VCaP (cell line): ENCODE measurements at regions not wholly inside any gene's neighbourhood (a gene's known extent, or its start where the extent isn't known, plus 50 kb on each side); places are given as distances from the start of the nearest gene placed in this dataset.

Experiments used
- H3K27ac ChIP-seq: fragments of 450-650 bp; 2 replicates; pipeline ENCODE4 v1.5.1; 2017
- CTCF ChIP-seq: fragments of 450-650 bp; conservative IDR thresholded peaks from 2 replicates; pipeline ENCODE4 v1.5.1; 2017; ENCODE audit warnings: mild to moderate bottlenecking, moderate library complexity

DNA sequence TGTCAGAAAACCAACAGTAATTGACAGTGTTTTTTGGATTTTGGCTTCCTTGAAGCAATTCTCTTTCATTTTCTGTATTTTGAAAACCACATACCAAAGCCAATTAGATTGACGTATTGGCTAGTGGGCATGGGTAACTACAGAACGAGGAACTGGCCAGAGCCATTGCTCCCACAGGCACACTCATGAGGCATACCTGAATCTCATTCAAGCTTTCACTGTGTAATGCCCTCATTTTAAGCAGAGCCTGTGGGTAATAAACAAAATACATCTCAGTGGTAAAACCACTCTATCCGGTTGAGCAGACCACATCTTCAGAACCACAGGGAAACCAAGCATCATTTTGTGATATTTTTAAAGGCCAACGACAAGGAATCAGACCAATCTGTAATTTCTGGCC lies 394.1 kb downstream of the ZNF608 start:
- TF ChIP-seq CTCF = no peak
- H3K27ac ChIP-seq = peak overlapping the region; percentile 74

- no peak overlapping the region for H3K27ac ChIP-seq
- TF ChIP-seq CTCF = no peak
Measured at GRCh38 chr5:124349931-124350330, 396.5 kb downstream of the ZNF608 start.

- peak overlapping the region; percentile 14; the same call in 1 of the 2 replicates for H3K27ac ChIP-seq
- TF ChIP-seq CTCF = no peak
Measured at GRCh38 chr5:124343451-124343867, 403.0 kb downstream of the ZNF608 start.

- TF ChIP-seq CTCF = no peak
Measured at GRCh38 chr5:124342986-124343385, 403.5 kb downstream of the ZNF608 start.

GRCh38 chr5:124342584-124342983 lies 403.9 kb downstream of the ZNF608 start:
- H3K27ac ChIP-seq = no peak overlapping the region
- no peak for TF ChIP-seq CTCF

More at GRCh38 chr5:124342986-124343385, 403.5 kb downstream of the ZNF608 start:
- no peak overlapping the region for H3K27ac ChIP-seq

DNA sequence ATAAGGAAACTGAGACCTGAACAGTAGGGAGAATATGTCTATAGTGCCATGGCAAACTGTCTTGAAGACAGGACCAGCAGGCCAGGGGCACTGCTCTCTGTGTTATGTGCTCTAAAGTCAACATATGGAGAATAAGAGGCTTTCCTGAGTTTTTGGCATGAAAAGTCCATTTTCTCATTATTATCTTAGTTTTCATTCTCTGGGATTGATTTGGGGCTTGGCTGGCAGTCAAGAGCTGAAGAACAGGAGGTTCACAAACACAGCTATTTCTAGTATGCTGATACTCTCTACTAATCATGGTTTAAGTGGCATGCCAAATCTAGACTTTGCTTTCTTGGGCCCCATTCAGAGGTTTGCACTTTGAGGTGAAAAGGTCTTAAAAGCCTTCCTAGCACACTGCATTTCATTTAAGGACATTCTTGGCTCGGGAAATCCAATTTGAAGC lies 404.4 kb downstream of the ZNF608 start:
- H3K27ac ChIP-seq = no peak overlapping the region
- TF ChIP-seq CTCF = no peak

GRCh38 chr5:124341066-124341858 lies 405.2 kb downstream of the ZNF608 start:
- no peak for TF ChIP-seq CTCF

More at GRCh38 chr5:124341066-124341858, 405.2 kb downstream of the ZNF608 start:
- H3K27ac ChIP-seq = no peak overlapping the region
